Common myeloid progenitor, CD34-positive (primary cell): ENCODE measurements at regions not wholly inside any gene's neighbourhood (a gene's known extent, or its start where the extent isn't known, plus 50 kb on each side); places are given as distances from the start of the nearest gene placed in this dataset.
"Not testable (repeated sequence)": the region's sequence is repeated elsewhere in the genome, so short reads cannot be mapped to it uniquely, and the experiment has no call there.

Experiments
- CTCF ChIA-PET: fragments of 350-600 bp; sonication (Branson Sonifier 250); formaldehyde crosslinking; loops from one replicate; lab custom pipeline; 2021; ENCODE audit warnings: antibody characterized with exemption; lab: Charles Lee
- POLR2A ChIA-PET: fragments of 350-600 bp; sonication (Branson Sonifier 250); formaldehyde crosslinking; loops from one replicate; lab custom pipeline; 2021; ENCODE audit warnings: antibody characterized with exemption; lab: Charles Lee
- DNase-seq, 3 donors: peaks; one replicate each; pipeline versions ENCODE4 v3.0.0 to v3.0.0-alpha.2; 2013
- H3K27ac ChIP-seq, 2 experiments: 1 replicate in 1 of 2; 2 replicates in 1 of 2; pipeline ENCODE4 v1.7.0; 2013; ENCODE audit warnings: inconsistent platforms in 2 of 2, low read length in 2 of 2, mild to moderate bottlenecking in 2 of 2, low read depth in 1 of 2, moderate library complexity in 1 of 2; ENCODE audit not compliant: severe bottlenecking in 2 of 2, insufficient read depth in 1 of 2, poor library complexity in 1 of 2
- H3K27me3 ChIP-seq, 5 experiments: replicated peaks in 2 of 5; 1 replicate in 3 of 5; 2 replicates in 2 of 5; pipeline versions ENCODE4 v1.6.1 to v1.7.0; 2013; ENCODE audit warnings: low read length in 4 of 5, mild to moderate bottlenecking in 2 of 5, moderate library complexity in 2 of 5, inconsistent platforms in 1 of 5; ENCODE audit not compliant: insufficient read depth in 5 of 5, control insufficient read depth in 4 of 5
- H3K36me3 ChIP-seq, 4 experiments: 1 replicate in 2 of 4; 2 replicates in 2 of 4; pipeline versions ENCODE4 v1.6.1 to v1.7.0; 2013; ENCODE audit warnings: low read length in 3 of 4, control low read depth in 1 of 4, mild to moderate bottlenecking in 1 of 4; ENCODE audit not compliant: control insufficient read depth in 4 of 4, insufficient read depth in 4 of 4
- H3K4me1 ChIP-seq, 4 experiments: 1 replicate in 3 of 4; 2 replicates in 1 of 4; pipeline versions ENCODE4 v1.6.1 to v1.7.1; 2013; ENCODE audit warnings: low read length in 3 of 4, mild to moderate bottlenecking in 3 of 4, control low read depth in 1 of 4, inconsistent platforms in 1 of 4, moderate library complexity in 1 of 4; ENCODE audit not compliant: control insufficient read depth in 4 of 4, insufficient read depth in 4 of 4; ENCODE audit errors: control extremely low read depth in 1 of 4
- H3K4me3 ChIP-seq, 7 experiments: 1 replicate in 4 of 7; 2 replicates in 3 of 7; pipeline versions ENCODE4 v1.5.1 to v1.7.0; 2013; ENCODE audit warnings: mild to moderate bottlenecking in 7 of 7, low read length in 6 of 7, moderate library complexity in 6 of 7, inconsistent platforms in 2 of 7, low read depth in 2 of 7, control low read depth in 1 of 7; ENCODE audit not compliant: insufficient read depth in 4 of 7, control insufficient read depth in 1 of 7; ENCODE audit errors: extremely low read depth in 1 of 7
- H3K9me3 ChIP-seq, 5 experiments: 1 replicate in 4 of 5; 2 replicates in 1 of 5; pipeline versions ENCODE4 v1.6.1 to v1.7.1; 2013; ENCODE audit warnings: low read length in 4 of 5, mild to moderate bottlenecking in 2 of 5, inconsistent platforms in 1 of 5, low read depth in 1 of 5, moderate library complexity in 1 of 5; ENCODE audit not compliant: control insufficient read depth in 4 of 5, insufficient read depth in 2 of 5; ENCODE audit errors: control extremely low read depth in 1 of 5
- WGBS: methylation state at CpG from one replicate; pipeline ENCODE4 v1.1.5; 2013; ENCODE audit not compliant: insufficient coverage; 5-methylcytosine and 5-hydroxymethylcytosine counted together

DNA sequence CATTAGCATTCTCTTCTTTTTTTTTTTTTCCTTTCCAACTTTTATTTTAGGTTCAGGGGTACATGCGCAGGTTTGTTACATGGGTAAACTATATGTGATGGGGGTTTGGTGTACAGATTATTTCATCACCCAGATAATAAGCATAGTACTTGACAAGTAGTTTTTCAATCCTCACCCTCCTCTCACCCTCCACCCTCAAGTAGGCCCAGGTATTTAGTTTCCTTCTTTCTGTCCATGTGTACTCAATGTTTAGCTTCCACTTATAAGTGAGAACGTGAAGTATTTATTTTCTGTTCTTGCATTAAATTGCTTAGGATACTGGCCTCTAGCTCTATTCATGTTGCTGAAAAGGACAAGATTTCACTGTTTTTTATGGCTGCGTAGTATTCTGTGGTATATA, 140.8 kb upstream of the PGRMC2 start:
- H3K27me3 ChIP-seq, result no peaks in the 10 kb centered on the region
- no peak for DNase-seq
- H3K27ac ChIP-seq, result no peak overlapping the region
- peaks cover 0 to 5% (median 0%) of the 10 kb centered on the region in 5 experiments for H3K9me3 ChIP-seq
- ChIA-PET POLR2A (no interaction called here), CTCF (no interaction called here)
- no peak overlapping the region for H3K4me3 ChIP-seq
- H3K36me3 ChIP-seq, result no peaks in the 10 kb centered on the region
- WGBS, result no CpG with 5 or more reads among the region's 3 CpGs
- no peaks in the 10 kb centered on the region for H3K4me1 ChIP-seq

GRCh38 chr4:128427832-128428366, 140.3 kb upstream of the PGRMC2 start:
- no peak overlapping the region for H3K27ac ChIP-seq
- WGBS, result 91% methylated on average over 5 of the region's 5 CpGs
- POLR2A ChIA-PET, result no interaction called here
- no peaks in the 10 kb centered on the region for H3K27me3 ChIP-seq
- no peak for DNase-seq
- H3K9me3 ChIP-seq, result peaks cover 0 to 5% (median 0%) of the 10 kb centered on the region in 5 experiments
- H3K36me3 ChIP-seq, result no peaks in the 10 kb centered on the region
- CTCF ChIA-PET, result no interaction called here
- H3K4me3 ChIP-seq, result no peak overlapping the region
- no peaks in the 10 kb centered on the region for H3K4me1 ChIP-seq

DNA sequence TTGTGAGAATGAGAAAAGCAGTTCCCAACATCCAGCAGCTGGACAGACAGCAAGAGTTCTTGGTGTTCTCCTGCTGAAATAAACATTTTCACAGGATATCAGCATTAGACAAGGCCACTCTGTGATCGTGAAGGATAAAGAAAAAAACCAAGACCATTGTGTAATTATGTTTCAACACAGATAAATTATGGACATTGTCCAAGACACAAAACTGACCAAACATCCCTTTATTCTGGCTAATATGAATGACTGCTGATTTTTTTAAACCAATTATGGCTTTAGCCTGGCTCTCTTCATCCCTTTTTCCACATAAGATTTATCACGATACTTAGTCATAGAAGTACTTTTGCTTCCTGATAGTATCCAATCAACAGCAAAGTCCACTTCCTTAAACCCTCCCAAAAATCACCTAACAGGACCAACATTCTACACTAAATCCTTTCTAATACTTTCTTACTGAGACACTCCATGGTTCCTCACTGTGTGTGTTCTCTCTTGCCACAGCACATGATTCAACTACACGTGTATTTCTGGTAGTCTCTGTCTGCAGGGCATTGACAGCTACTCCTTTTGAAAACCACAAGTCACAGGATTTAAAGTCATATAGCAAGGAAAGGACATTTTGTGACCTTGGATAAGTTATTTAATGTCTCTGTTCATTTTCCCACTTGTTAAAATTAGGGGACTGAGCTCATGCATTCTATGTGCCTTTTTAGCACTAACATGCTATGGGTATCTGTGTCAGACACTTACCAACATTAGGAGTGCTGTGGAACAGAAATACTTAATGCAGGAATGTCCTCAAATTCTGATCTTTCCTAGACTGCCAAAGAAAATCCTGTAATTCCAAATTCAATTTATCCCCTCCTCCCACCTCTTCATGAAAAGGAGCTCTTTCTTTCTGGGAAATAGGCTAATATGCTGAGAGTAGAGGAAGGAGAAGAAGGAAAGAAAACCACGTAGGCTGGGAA, 137.2 kb upstream of the PGRMC2 start:
- DNase-seq, result no peak
- CTCF ChIA-PET, result no interaction called here
- Histone ChIP-seq H3K4me3 (no peak overlapping the region), H3K27ac (no peak overlapping the region), H3K36me3 (no peaks in the 10 kb centered on the region), H3K9me3 (no peaks in the 10 kb centered on the region), H3K4me1 (no peaks in the 10 kb centered on the region), H3K27me3 (no peaks in the 10 kb centered on the region)
- POLR2A ChIA-PET, result interaction anchor here (0.5 kb wide), 1 partner anchor 194 kb away, joined by 5 read pairs; no protein-coding TSS in a partner anchor
- 97% methylated on average over 3 of the region's 4 CpGs for WGBS

DNA sequence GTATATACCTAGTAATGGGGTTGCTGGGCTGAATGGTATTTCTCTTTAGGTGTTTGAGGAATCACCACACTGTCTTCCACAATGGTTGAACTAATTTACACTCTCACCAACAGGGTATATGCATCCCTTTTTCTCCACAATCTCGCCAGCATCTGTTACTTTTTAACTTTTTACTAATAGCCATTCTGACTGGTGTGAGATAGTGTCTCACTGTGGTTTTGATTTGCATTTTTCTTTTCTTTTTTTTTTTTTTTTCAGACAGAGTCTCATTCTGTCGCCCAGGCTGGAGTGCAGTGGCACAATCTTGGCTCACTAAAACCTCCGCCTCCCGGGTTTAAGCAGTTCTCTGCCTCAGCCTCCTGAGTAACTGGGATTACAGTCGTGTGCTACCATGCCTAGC, 134.7 kb upstream of the PGRMC2 start:
- H3K27ac ChIP-seq, H3K4me1 ChIP-seq, H3K27me3 ChIP-seq, CTCF ChIA-PET, H3K4me3 ChIP-seq, DNase-seq, POLR2A ChIA-PET, H3K9me3 ChIP-seq, H3K36me3 ChIP-seq: not testable (repeated sequence)
- 100% methylated on average over 4 of the region's 5 CpGs for WGBS

GRCh38 chr4:128416921-128417320, 129.3 kb upstream of the PGRMC2 start:
- Histone ChIP-seq H3K9me3 (peaks cover 0 to 4% (median 0%) of the 10 kb centered on the region in 5 experiments), H3K36me3 (no peaks in the 10 kb centered on the region), H3K27me3 (no peaks in the 10 kb centered on the region), H3K4me1 (no peaks in the 10 kb centered on the region), H3K27ac (no peak overlapping the region), H3K4me3 (no peak overlapping the region)
- 93% methylated on average over 2 of the region's 3 CpGs for WGBS
- ChIA-PET CTCF (no interaction called here), POLR2A (no interaction called here)
- DNase-seq, result no peak

DNA sequence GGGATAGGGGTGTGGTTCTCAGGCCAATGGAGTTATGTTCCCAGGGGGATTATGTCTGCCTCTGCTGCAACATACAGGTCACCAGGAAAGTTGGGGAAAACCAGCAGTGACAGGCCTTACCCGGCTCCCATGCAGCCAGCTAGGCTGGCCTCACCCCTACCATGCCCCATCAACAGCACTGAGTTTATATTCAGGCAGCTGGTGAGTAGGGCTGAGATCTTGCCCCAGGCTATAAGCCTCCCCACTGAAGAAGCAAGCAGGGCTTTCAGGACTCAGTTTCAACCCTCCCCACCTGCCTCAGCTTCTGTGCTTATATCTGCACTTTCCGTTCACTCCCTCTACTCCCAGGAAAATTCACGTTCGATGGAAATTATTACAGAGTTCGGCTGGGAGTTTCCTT, 122.4 kb upstream of the PGRMC2 start:
- H3K36me3 ChIP-seq, result no peaks in the 10 kb centered on the region
- no peaks in the 10 kb centered on the region for H3K27me3 ChIP-seq
- H3K4me1 ChIP-seq, result no peaks in the 10 kb centered on the region
- DNase-seq, result no peak
- peaks cover 0 to 9% (median 4%) of the 10 kb centered on the region in 5 experiments for H3K9me3 ChIP-seq
- H3K4me3 ChIP-seq, result no peak overlapping the region
- ChIA-PET POLR2A (no interaction called here), CTCF (no interaction called here)
- no peak overlapping the region for H3K27ac ChIP-seq
- WGBS, result 100% methylated on average over 5 of the region's 5 CpGs

DNA sequence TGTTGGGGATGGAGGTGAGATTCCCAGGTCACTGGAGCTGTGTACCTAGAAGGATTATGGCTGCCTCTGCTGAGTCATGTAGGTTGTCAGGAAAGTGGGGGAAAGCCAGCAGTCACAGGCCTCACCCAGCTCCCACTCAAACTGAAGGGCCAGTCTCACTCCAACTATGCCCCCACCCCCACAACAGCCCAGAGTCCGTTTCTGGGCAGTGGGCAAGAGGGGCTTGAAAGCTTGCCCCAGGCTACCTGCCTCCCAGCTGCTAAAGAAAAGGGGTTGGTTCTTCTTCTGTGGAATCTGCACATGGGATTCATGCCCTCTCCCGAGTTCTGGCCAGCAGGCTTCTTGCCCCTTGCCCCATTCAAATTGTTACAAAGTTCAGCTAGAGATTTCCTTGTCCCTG, 116.0 kb upstream of the PGRMC2 start:
- Histone ChIP-seq H3K27me3 (no peaks in the 10 kb centered on the region), H3K9me3 (peaks cover 0 to 11% (median 0%) of the 10 kb centered on the region in 5 experiments), H3K27ac (no peak overlapping the region), H3K4me1 (no peaks in the 10 kb centered on the region), H3K36me3 (no peaks in the 10 kb centered on the region), H3K4me3 (no peak overlapping the region)
- no peak for DNase-seq
- WGBS, result 100% methylated on average over 1 of the region's 2 CpGs
- ChIA-PET CTCF (no interaction called here), POLR2A (no interaction called here)
